ENCODE measurements at regions not wholly inside any gene's neighbourhood (a gene's known extent, or its start where the extent isn't known, plus 50 kb on each side); places are given as distances from the start of the nearest gene placed in this dataset.
"Not testable (repeated sequence)": the region's sequence is repeated elsewhere in the genome, so short reads cannot be mapped to it uniquely, and the experiment has no call there.

DNA sequence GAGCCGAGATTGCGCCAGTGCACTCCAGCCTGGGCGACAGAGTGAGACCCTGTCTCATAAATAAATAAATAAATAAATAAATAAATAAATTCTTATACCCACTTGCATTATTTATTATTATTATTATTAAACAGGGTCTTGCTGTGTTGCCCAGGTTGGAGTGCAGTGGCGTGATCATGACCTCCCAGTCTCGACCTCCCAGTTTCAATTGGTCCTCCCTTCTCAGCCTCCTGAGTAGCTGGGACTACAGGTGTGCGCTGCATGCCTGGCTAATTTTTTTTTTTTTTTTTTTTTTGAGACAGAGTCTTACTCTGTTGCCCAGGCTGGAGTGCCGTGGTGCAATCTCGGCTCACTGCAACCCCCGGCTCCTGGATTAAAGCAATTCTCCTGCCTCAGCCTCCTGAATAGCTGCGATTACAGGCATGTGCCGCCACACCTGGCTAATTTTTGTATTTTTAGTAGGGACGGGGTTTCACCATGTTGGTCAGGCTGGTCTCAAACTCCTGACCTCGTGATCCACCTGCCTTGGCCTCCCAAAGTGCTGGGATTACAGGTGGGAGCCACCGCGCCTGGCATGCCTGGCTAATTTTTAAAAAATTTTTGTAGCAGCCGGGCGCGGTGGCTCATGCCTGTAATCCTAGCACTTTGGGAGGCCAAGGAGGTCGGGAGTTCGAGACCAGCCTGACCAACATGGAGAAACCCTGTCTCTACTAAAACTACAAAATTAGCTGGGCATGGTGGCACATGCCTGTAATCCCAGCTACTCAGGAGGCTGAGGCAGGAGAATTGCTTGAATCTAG, 150.2 kb downstream of the SEC14L1 start:
- not testable (repeated sequence) for H3K27ac ChIP-seq (ENCODE audit: low read depth, low read length); H3K36me3 ChIP-seq (ENCODE audit: control insufficient read depth in 5 of 5, insufficient read depth in 5 of 5, low read length in 5 of 5); H3K4me3 ChIP-seq (ENCODE audit: low read depth in 1 of 5, low read length in 5 of 5)

DNA sequence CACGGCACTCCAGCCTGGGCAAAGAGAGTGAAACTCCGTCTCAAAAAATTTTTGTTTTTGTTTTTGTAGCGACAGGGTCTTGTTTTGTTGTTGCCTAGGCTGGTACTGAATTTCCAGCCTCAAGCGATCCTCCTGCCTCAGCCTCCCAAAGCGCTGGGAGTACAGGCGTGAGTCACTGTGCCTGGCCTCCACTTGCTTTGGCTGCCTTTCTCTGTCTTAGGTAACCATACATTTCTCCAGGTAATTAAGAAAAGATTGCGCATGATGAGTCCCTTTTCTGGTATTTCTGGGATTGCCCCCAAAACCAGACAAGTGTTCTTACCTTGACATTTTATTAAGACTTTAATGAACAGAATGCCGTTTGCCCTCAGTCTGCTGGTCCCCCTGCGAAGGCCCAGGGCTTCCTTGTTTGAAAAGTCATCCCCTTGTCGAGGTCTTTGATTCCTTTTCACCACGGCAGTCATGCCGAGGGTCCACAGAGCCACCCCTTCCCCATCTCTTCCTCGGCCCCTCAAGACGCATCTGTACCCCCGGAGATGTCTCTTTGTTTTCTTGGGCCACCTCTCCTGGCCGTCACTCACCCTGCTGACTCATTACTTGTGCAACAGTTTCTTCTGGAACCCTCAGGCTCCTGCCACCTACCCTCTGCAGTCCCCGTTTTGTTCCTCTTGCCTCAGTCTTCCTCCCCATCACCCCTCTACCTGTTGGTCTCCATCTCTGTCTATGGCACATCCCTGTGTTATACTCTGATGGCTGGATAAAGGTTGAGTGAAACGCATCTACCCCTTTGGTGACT, 151.0 kb downstream of the SEC14L1 start:
- no peaks in the 10 kb centered on the region for H3K27me3 ChIP-seq (ENCODE audit: control insufficient read depth in 5 of 5, insufficient read depth in 4 of 5, low read length in 5 of 5)
- H3K4me1 ChIP-seq (ENCODE audit: control insufficient read depth in 5 of 5, insufficient read depth in 5 of 5, low read length in 5 of 5), result peaks cover 0 to 20% (median 8%) of the 10 kb centered on the region in 5 donors
- H3K9me3 ChIP-seq (ENCODE audit: control insufficient read depth in 5 of 5, low read length in 5 of 5), result no peaks in the 10 kb centered on the region
- H3K9ac ChIP-seq (ENCODE audit: low read length in 5 of 5), result no peak overlapping the region
- no peak overlapping the region for H3K27ac ChIP-seq (ENCODE audit: low read depth, low read length)
- no peak overlapping the region for H3K4me3 ChIP-seq (ENCODE audit: low read depth in 1 of 5, low read length in 5 of 5)
- no peaks in the 10 kb centered on the region for H3K36me3 ChIP-seq (ENCODE audit: control insufficient read depth in 5 of 5, insufficient read depth in 5 of 5, low read length in 5 of 5)

More for the DNA sequence above, 150.2 kb downstream of the SEC14L1 start:
- H3K9ac ChIP-seq (ENCODE audit: low read length in 5 of 5); H3K9me3 ChIP-seq (ENCODE audit: control insufficient read depth in 5 of 5, low read length in 5 of 5); H3K27me3 ChIP-seq (ENCODE audit: control insufficient read depth in 5 of 5, insufficient read depth in 4 of 5, low read length in 5 of 5): not testable (repeated sequence)
- peaks cover under 1 to 28% (median 15%) of the 10 kb centered on the region in 5 donors for H3K4me1 ChIP-seq (ENCODE audit: control insufficient read depth in 5 of 5, insufficient read depth in 5 of 5, low read length in 5 of 5)

DNA sequence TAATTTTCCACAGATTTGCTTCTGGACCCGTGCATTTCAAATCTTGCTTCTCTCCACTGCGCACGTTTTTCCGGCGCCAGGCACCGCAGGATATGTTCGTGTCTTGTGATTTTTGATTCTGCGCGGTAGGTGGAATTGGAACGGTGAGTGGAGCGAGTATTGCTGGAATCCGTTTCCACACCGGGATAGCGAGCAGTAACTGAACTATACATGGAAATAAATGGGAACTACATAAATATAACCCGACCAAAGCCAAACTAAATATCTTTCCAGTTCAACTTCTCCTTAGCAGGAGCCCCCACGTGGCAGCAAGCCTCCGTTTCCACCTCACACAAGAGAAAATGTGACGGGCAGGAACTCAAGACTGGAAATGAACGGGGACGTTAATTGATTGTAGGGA, 154.0 kb downstream of the SEC14L1 start:
- peaks cover 0 to 5% (median 0%) of the 10 kb centered on the region in 5 donors for H3K4me1 ChIP-seq (ENCODE audit: control insufficient read depth in 5 of 5, insufficient read depth in 5 of 5, low read length in 5 of 5)
- no peak overlapping the region for H3K27ac ChIP-seq (ENCODE audit: low read depth, low read length)
- H3K9ac ChIP-seq (ENCODE audit: low read length in 5 of 5), result no peak overlapping the region
- no peaks in the 10 kb centered on the region for H3K36me3 ChIP-seq (ENCODE audit: control insufficient read depth in 5 of 5, insufficient read depth in 5 of 5, low read length in 5 of 5)
- peaks cover 0 to 5% (median 0%) of the 10 kb centered on the region in 5 donors for H3K9me3 ChIP-seq (ENCODE audit: control insufficient read depth in 5 of 5, low read length in 5 of 5)
- H3K4me3 ChIP-seq (ENCODE audit: low read depth in 1 of 5, low read length in 5 of 5), result no peak overlapping the region
- no peaks in the 10 kb centered on the region for H3K27me3 ChIP-seq (ENCODE audit: control insufficient read depth in 5 of 5, insufficient read depth in 4 of 5, low read length in 5 of 5)

DNA sequence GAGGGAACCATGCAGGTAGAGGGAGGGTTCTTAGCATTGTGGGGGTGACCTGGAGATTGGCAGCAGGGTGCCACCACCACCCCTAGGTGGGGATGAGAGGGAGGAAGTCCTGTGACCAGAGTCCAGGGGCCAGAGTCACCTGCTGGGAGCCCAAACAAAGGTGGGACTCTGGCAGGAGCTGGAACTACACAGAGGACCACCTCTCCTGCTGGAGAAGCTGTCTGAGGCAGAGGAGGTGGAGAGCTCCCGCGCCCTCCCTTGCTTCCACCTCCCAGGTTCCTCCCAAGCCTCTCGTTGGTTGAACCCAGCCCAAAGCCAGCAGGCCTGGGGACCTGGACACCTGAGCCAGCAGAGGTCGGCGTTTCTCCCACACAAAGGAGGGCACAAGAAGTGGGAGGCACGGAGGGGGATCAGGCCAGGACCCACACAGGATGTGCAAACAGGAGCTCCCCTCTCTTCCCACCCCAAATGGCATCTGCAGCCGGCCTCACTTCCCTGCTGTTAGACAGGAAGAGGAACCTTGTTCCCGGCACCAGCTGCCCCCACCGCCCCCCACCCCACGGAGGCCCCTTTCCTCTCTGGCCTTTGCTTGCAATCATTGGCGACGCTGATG, 154.6 kb downstream of the SEC14L1 start:
- peaks cover 0 to 5% (median 0%) of the 10 kb centered on the region in 5 donors for H3K9me3 ChIP-seq (ENCODE audit: control insufficient read depth in 5 of 5, low read length in 5 of 5)
- no peaks in the 10 kb centered on the region for H3K27me3 ChIP-seq (ENCODE audit: control insufficient read depth in 5 of 5, insufficient read depth in 4 of 5, low read length in 5 of 5)
- no peak overlapping the region for H3K4me3 ChIP-seq (ENCODE audit: low read depth in 1 of 5, low read length in 5 of 5)
- H3K4me1 ChIP-seq (ENCODE audit: control insufficient read depth in 5 of 5, insufficient read depth in 5 of 5, low read length in 5 of 5), result peaks cover 0 to 5% (median 0%) of the 10 kb centered on the region in 5 donors
- H3K27ac ChIP-seq (ENCODE audit: low read depth, low read length), result no peak overlapping the region
- H3K36me3 ChIP-seq (ENCODE audit: control insufficient read depth in 5 of 5, insufficient read depth in 5 of 5, low read length in 5 of 5), result no peaks in the 10 kb centered on the region
- H3K9ac ChIP-seq (ENCODE audit: low read length in 5 of 5), result no peak overlapping the region

DNA sequence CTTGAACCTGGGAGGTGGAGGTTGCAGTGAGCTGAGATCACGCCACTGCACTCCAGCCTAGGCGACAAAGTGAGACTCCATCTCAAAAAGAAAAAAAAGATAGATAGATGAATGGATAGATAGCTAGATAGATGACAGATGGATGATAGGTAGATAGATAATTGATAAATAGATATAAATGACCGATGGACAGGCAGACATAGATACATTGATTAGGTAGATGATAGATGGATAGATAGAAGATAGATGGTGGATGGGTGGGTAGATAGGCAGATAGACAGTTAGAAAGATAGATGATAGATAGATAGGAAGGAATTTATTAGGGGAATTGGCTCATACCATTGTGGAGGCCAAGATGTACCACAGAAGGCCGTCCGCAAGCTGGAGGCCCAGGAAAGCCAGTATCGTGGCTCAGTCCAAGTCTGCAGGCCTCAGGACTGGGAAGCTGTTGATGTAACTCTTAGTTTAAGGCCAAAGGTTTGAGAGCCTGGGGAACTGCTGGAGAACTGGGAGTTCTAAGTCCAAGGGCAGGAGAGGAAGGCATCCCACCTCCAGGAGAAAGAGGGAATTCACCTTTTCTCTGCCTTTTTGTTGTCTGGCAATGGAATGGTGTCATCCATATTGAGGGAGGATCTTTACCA, 156.1 kb downstream of the SEC14L1 start:
- H3K4me3 ChIP-seq (ENCODE audit: low read depth in 1 of 5, low read length in 5 of 5), result no peak overlapping the region
- H3K27ac ChIP-seq (ENCODE audit: low read depth, low read length), result no peak overlapping the region
- no peaks in the 10 kb centered on the region for H3K27me3 ChIP-seq (ENCODE audit: control insufficient read depth in 5 of 5, insufficient read depth in 4 of 5, low read length in 5 of 5)
- no peak overlapping the region for H3K9ac ChIP-seq (ENCODE audit: low read length in 5 of 5)
- peaks cover 0 to 5% (median 0%) of the 10 kb centered on the region in 5 donors for H3K4me1 ChIP-seq (ENCODE audit: control insufficient read depth in 5 of 5, insufficient read depth in 5 of 5, low read length in 5 of 5)
- no peaks in the 10 kb centered on the region for H3K36me3 ChIP-seq (ENCODE audit: control insufficient read depth in 5 of 5, insufficient read depth in 5 of 5, low read length in 5 of 5)
- H3K9me3 ChIP-seq (ENCODE audit: control insufficient read depth in 5 of 5, low read length in 5 of 5), result peaks cover 0 to 5% (median 0%) of the 10 kb centered on the region in 5 donors

DNA sequence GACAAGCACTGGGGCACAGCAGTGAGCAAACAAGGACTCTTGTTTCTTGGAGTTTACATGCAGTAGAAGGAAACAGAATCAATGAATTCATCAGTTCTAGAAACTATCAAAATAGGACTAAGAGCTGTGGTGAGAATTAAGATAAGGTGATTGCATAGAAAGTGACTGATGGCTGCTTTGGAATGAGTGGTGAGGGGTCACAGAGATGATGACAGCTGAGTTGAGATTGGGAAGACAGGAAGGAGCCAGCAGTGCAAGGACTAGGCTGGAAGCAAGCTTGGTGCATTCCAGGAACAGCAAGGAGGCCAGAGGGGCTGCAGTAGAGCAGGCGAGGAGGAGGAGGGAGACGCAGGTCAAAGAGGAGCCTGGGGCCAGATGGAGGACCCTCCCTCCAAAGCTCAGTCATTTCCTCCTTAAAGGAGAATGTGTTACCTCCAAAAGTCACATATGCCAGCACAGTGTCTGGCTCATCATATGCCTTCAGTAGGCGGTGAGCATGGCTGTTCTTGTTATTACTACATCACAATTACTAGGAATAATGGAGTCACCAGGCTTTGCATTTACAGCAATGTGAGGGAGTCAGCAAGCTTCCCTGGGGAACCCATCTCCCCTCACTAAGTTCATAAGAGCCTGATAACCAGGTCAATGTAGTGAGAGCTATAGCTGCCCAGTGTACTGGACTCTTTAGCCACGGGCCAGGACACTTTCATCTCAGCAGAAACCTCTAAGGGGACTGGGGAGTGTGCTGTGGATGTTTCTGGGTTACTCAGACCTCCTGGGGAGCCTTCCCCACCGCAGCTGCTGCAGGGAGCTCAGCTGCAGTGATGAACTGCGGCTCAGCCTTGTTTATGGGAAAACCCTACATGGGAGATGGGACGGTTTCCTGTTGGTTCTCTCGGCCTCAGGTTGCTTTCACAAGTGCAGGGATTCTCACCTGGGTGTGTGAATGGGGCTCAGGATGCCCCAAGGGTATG, 157.2 kb downstream of the SEC14L1 start:
- Histone ChIP-seq H3K4me1 (ENCODE audit: control insufficient read depth in 5 of 5, insufficient read depth in 5 of 5, low read length in 5 of 5) (peaks cover 0 to 5% (median 0%) of the 10 kb centered on the region in 5 donors), H3K4me3 (ENCODE audit: low read depth in 1 of 5, low read length in 5 of 5) (no peak overlapping the region), H3K36me3 (ENCODE audit: control insufficient read depth in 5 of 5, insufficient read depth in 5 of 5, low read length in 5 of 5) (no peaks in the 10 kb centered on the region), H3K9ac (ENCODE audit: low read length in 5 of 5) (no peak overlapping the region), H3K27me3 (ENCODE audit: control insufficient read depth in 5 of 5, insufficient read depth in 4 of 5, low read length in 5 of 5) (no peaks in the 10 kb centered on the region), H3K9me3 (ENCODE audit: control insufficient read depth in 5 of 5, low read length in 5 of 5) (peaks cover 0 to 5% (median 0%) of the 10 kb centered on the region in 5 donors), H3K27ac (ENCODE audit: low read depth, low read length) (no peak overlapping the region)

GRCh38 chr17:77298811-77299210, 158.0 kb downstream of the SEC14L1 start:
- no peaks in the 10 kb centered on the region for H3K36me3 ChIP-seq (ENCODE audit: control insufficient read depth in 5 of 5, insufficient read depth in 5 of 5, low read length in 5 of 5)
- H3K27ac ChIP-seq (ENCODE audit: low read depth, low read length), result no peak overlapping the region
- H3K27me3 ChIP-seq (ENCODE audit: control insufficient read depth in 5 of 5, insufficient read depth in 4 of 5, low read length in 5 of 5), result no peaks in the 10 kb centered on the region
- H3K9me3 ChIP-seq (ENCODE audit: control insufficient read depth in 5 of 5, low read length in 5 of 5), result peaks cover 0 to 5% (median 0%) of the 10 kb centered on the region in 5 donors
- no peak overlapping the region for H3K9ac ChIP-seq (ENCODE audit: low read length in 5 of 5)
- peaks cover 0 to 5% (median 0%) of the 10 kb centered on the region in 5 donors for H3K4me1 ChIP-seq (ENCODE audit: control insufficient read depth in 5 of 5, insufficient read depth in 5 of 5, low read length in 5 of 5)
- no peak overlapping the region for H3K4me3 ChIP-seq (ENCODE audit: low read depth in 1 of 5, low read length in 5 of 5)

DNA sequence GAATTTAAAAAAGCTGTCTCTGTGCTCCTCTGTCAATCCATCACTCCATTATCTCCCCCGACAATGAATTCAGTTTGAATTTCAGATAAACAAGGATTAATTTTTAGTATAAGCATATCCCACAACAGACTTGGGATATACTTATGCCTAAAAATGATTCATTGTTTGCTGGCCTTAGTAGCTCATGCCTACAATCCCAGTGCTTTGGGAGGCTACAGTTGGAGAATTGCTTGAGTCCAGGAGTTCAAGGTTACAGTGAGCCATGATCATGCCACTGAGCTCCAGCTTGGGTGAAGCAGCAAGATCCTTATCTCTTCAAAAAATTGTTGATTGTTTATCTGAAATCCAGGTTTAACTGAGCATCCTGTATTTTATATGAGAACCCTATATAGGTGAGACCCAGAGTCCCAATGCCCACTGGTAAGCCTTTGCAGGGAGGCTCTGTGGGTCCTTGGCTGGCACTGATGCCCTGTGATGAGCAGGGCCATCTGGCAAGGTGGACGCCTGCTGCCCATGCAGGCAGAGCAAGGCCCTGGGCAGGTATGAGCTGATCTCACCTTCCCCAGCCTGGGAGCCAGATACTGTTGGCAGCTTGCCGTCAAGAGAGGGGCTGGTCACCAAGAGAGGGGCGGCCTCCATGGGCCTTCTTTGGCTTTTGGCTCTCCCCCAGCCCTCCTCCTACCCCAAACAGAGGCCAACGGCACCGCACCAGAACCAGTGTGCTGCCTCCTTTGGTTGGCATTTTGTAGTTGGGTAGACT, 158.7 kb downstream of the SEC14L1 start:
- Histone ChIP-seq H3K4me3 (ENCODE audit: low read depth in 1 of 5, low read length in 5 of 5) (no peak overlapping the region), H3K27me3 (ENCODE audit: control insufficient read depth in 5 of 5, insufficient read depth in 4 of 5, low read length in 5 of 5) (no peaks in the 10 kb centered on the region), H3K27ac (ENCODE audit: low read depth, low read length) (no peak overlapping the region), H3K4me1 (ENCODE audit: control insufficient read depth in 5 of 5, insufficient read depth in 5 of 5, low read length in 5 of 5) (peaks cover 0 to 5% (median 0%) of the 10 kb centered on the region in 5 donors), H3K9ac (ENCODE audit: low read length in 5 of 5) (no peak overlapping the region), H3K9me3 (ENCODE audit: control insufficient read depth in 5 of 5, low read length in 5 of 5) (peaks cover 0 to 5% (median 0%) of the 10 kb centered on the region in 5 donors), H3K36me3 (ENCODE audit: control insufficient read depth in 5 of 5, insufficient read depth in 5 of 5, low read length in 5 of 5) (no peaks in the 10 kb centered on the region)
